ENCODE measurements at regions not wholly inside any gene's neighbourhood (a gene's known extent, or its start where the extent isn't known, plus 50 kb on each side); places are given as distances from the start of the nearest gene placed in this dataset.

DNA sequence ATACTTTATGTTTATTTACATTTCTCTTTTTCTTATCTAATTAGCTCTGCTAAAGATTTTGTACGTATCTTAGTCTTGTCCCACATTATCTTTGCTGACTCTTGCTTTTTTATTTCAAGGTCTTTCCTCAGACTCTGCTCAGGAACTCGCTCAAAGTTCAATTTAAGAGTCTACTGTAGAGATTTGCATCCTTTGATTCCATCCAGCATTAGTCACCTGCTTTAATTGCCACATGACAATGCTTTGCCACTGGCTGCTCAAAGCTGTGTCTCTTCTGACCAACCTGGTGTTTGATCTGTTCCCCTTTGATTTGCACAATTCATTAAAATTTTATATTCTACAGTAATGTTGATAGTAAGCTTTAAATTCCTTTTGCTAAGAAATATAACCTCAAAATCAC, 157.9 kb upstream of the FREM2 start:
- Histone ChIP-seq H3K4me3 (ENCODE audit: control insufficient read depth in 2 of 3, extremely low read depth in 1 of 3, insufficient read depth in 2 of 3, low read depth in 1 of 3, low read length in 3 of 3) (no peak overlapping the region), H3K9ac (ENCODE audit: control insufficient read depth, extremely low read depth, insufficient read depth, low read length) (no peak overlapping the region), H3K36me3 (ENCODE audit: control insufficient read depth in 2 of 2, extremely low read depth in 1 of 2, insufficient read depth in 2 of 2, low read length in 2 of 2) (no peaks in the 10 kb centered on the region), H3K27me3 (ENCODE audit: control insufficient read depth, extremely low read depth, insufficient read depth, low read length) (no peaks in the 10 kb centered on the region), H3K27ac (ENCODE audit: control insufficient read depth, insufficient read depth, low read length) (no peak overlapping the region), H3K79me2 (ENCODE audit: control insufficient read depth, insufficient read depth, low read length) (no peaks in the 10 kb centered on the region), H2AFZ (ENCODE audit: control insufficient read depth, low read length) (no peak overlapping the region), H3K9me3 (ENCODE audit: control insufficient read depth, low read depth, low read length) (no peaks in the 10 kb centered on the region), H4K20me1 (ENCODE audit: control insufficient read depth, extremely low read depth, insufficient read depth, low read length) (no peaks in the 10 kb centered on the region), H3K9me1 (ENCODE audit: control insufficient read depth, extremely low read depth, insufficient read depth, low read length) (no peaks in the 10 kb centered on the region), H3K4me1 (ENCODE audit: control insufficient read depth, extremely low read depth, insufficient read depth, low read length) (no peaks in the 10 kb centered on the region), H3K4me2 (ENCODE audit: control insufficient read depth, extremely low read depth, insufficient read depth, low read depth, low read length) (no peak overlapping the region)
- TF ChIP-seq, protein P1, sequence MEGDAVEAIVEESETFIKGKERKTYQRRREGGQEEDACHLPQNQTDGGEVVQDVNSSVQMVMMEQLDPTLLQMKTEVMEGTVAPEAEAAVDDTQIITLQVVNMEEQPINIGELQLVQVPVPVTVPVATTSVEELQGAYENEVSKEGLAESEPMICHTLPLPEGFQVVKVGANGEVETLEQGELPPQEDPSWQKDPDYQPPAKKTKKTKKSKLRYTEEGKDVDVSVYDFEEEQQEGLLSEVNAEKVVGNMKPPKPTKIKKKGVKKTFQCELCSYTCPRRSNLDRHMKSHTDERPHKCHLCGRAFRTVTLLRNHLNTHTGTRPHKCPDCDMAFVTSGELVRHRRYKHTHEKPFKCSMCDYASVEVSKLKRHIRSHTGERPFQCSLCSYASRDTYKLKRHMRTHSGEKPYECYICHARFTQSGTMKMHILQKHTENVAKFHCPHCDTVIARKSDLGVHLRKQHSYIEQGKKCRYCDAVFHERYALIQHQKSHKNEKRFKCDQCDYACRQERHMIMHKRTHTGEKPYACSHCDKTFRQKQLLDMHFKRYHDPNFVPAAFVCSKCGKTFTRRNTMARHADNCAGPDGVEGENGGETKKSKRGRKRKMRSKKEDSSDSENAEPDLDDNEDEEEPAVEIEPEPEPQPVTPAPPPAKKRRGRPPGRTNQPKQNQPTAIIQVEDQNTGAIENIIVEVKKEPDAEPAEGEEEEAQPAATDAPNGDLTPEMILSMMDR (optimal IDR thresholded peaks at IDR 0.05 in 1 of 3, IDR thresholded peaks at IDR 0.05 in 1 of 3, conservative IDR thresholded peaks at IDR 0.05 in 1 of 3; ENCODE audit: extremely low read depth in 1 of 3, insufficient read depth in 2 of 3, low read length in 3 of 3), result no peak
- TF ChIP-seq EZH2 (IDR thresholded peaks at IDR 0.05; ENCODE audit: low read length), result no peak
- no peak for DNase-seq (ENCODE audit: low read depth, low spot score)
- no peak for FAIRE-seq
- dilution Hi-C loops (cut with MboI; ENCODE audit: extremely low pct_ligation_motif_present, low sequenced_read_pairs), result no loop called here

DNA sequence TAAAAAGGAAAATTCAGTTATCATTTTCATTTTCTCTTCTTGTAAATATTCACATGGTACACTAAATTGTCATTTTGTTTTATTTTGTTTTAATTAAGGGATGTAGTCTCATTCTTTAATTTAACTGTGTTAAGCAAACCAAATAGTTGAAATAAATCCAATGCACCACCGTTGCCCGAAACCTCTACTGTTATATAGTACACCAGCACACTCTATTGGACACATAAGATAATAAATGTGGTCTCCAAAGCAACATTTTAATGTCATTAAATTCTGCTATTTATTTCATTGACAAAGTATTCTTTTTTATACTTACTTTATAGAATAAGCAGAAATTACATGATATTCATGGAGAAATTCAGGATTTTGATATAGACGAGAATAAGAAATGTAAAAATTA, 156.4 kb upstream of the FREM2 start:
- no peaks in the 10 kb centered on the region for H3K9me1 ChIP-seq (ENCODE audit: control insufficient read depth, extremely low read depth, insufficient read depth, low read length)
- TF ChIP-seq EZH2 (IDR thresholded peaks at IDR 0.05; ENCODE audit: low read length), result no peak
- TF ChIP-seq, protein P1 (optimal IDR thresholded peaks at IDR 0.05 in 1 of 3, IDR thresholded peaks at IDR 0.05 in 1 of 3, conservative IDR thresholded peaks at IDR 0.05 in 1 of 3; ENCODE audit: extremely low read depth in 1 of 3, insufficient read depth in 2 of 3, low read length in 3 of 3), result peak in 1 of 3 experiments; percentile 30
- DNase-seq (ENCODE audit: low read depth, low spot score), result no peak
- no peaks in the 10 kb centered on the region for H3K36me3 ChIP-seq (ENCODE audit: control insufficient read depth in 2 of 2, extremely low read depth in 1 of 2, insufficient read depth in 2 of 2, low read length in 2 of 2)
- H3K4me3 ChIP-seq (ENCODE audit: control insufficient read depth in 2 of 3, extremely low read depth in 1 of 3, insufficient read depth in 2 of 3, low read depth in 1 of 3, low read length in 3 of 3), result no peak overlapping the region
- no peak overlapping the region for H2AFZ ChIP-seq (ENCODE audit: control insufficient read depth, low read length)
- peaks cover 4% of the 10 kb centered on the region for H3K27me3 ChIP-seq (ENCODE audit: control insufficient read depth, extremely low read depth, insufficient read depth, low read length)
- H3K9me3 ChIP-seq (ENCODE audit: control insufficient read depth, low read depth, low read length), result no peaks in the 10 kb centered on the region
- dilution Hi-C loops (cut with MboI; ENCODE audit: extremely low pct_ligation_motif_present, low sequenced_read_pairs), result no loop called here
- no peak overlapping the region for H3K9ac ChIP-seq (ENCODE audit: control insufficient read depth, extremely low read depth, insufficient read depth, low read length)
- no peaks in the 10 kb centered on the region for H4K20me1 ChIP-seq (ENCODE audit: control insufficient read depth, extremely low read depth, insufficient read depth, low read length)
- no peak overlapping the region for H3K4me2 ChIP-seq (ENCODE audit: control insufficient read depth, extremely low read depth, insufficient read depth, low read depth, low read length)
- H3K4me1 ChIP-seq (ENCODE audit: control insufficient read depth, extremely low read depth, insufficient read depth, low read length), result no peaks in the 10 kb centered on the region
- no peak overlapping the region for H3K27ac ChIP-seq (ENCODE audit: control insufficient read depth, insufficient read depth, low read length)
- no peak for FAIRE-seq
- H3K79me2 ChIP-seq (ENCODE audit: control insufficient read depth, insufficient read depth, low read length), result no peaks in the 10 kb centered on the region
